ENCODE measurements at regions not wholly inside any gene's neighbourhood (a gene's known extent, or its start where the extent isn't known, plus 50 kb on each side); places are given as distances from the start of the nearest gene placed in this dataset.

DNA sequence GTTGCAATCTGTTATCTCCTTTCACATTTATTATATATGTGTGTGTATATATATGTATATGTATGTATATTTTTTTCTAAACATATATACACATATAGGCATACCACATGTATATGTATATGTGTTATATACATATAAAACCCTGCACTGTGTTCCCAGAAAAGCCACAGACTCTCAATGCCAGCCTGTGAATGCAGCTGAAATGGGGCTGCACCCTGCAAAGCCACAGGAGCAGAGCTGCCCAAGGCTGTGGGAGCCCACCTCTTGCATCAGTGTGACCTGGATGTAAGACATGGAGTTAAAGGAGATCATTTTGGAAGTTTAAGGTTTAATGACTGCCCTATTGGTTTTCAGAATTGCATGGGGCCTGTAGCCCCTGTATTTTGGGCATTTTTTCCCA is 762.3 kb upstream of the ARPP21 start:
- Histone ChIP-seq H3K27ac (no peak overlapping the region), H3K27me3 (no peaks in the 10 kb centered on the region), H3K9me3 (ENCODE audit: low read depth) (no peaks in the 10 kb centered on the region), H3K4me3 (no peak overlapping the region), H3K4me1 (ENCODE audit: low read depth) (peaks cover 10% of the 10 kb centered on the region), H3K36me3 (no peaks in the 10 kb centered on the region)
- DNase-seq (ENCODE audit: low read depth in 1 of 2, low spot score in 1 of 2) = no peak
- no peak for TF ChIP-seq CTCF (IDR thresholded peaks at IDR 0.05; ENCODE audit: low read depth, low read length)

DNA sequence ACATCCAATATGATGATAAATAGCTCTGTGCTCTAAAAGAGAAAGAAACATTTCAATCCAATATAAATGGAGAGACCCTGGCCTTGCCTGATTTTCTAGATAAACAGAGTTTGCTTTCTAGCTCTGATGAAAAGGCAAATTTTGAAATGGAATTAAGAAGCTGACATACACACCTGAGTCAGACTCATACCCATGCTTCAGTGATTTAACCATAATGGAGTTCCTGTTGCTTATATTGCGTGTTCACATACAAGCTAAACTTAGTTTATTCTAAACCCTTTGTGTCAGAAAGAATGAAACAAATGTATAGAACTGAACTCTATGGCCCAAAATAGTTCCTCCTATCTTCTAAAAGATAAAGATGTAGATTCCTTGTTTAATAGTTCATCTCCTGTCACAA is 760.8 kb upstream of the ARPP21 start:
- no peak for DNase-seq (ENCODE audit: low read depth in 1 of 2, low spot score in 1 of 2)
- Histone ChIP-seq H3K4me1 (ENCODE audit: low read depth) (peaks cover 10% of the 10 kb centered on the region), H3K27ac (no peak overlapping the region), H3K9me3 (ENCODE audit: low read depth) (no peaks in the 10 kb centered on the region), H3K36me3 (no peaks in the 10 kb centered on the region), H3K27me3 (no peaks in the 10 kb centered on the region), H3K4me3 (no peak overlapping the region)
- TF ChIP-seq CTCF (IDR thresholded peaks at IDR 0.05; ENCODE audit: low read depth, low read length) = no peak

DNA sequence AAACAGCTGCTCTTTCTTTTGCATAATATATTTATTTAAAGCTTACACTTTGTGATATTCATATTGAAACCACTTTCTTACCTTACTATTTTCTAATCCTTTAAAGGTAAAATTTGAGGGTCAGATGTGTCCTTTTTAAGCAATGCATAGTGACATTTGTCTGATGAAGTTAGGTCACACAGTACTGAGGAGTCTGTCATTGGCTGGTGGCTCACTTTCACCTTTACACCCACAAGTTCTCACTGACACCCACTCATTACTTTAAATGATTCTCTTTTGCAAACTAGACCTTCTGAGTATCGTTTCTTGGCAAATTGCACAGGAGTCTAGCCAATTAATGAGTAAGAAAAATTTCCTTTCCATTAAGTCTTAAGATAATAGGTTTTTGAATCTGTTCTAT is 758.3 kb upstream of the ARPP21 start:
- Histone ChIP-seq H3K9me3 (ENCODE audit: low read depth) (no peaks in the 10 kb centered on the region), H3K4me3 (no peak overlapping the region), H3K4me1 (ENCODE audit: low read depth) (peaks cover 10% of the 10 kb centered on the region), H3K36me3 (no peaks in the 10 kb centered on the region), H3K27me3 (no peaks in the 10 kb centered on the region), H3K27ac (no peak overlapping the region)
- no peak for TF ChIP-seq CTCF (IDR thresholded peaks at IDR 0.05; ENCODE audit: low read depth, low read length)
- DNase-seq (ENCODE audit: low read depth in 1 of 2, low spot score in 1 of 2) = no peak

- H3K9me3 ChIP-seq (ENCODE audit: low read depth) = no peaks in the 10 kb centered on the region
- no peaks in the 10 kb centered on the region for H3K36me3 ChIP-seq
- H3K4me3 ChIP-seq = no peak overlapping the region
- peak; percentile 53 for TF ChIP-seq CTCF (IDR thresholded peaks at IDR 0.05; ENCODE audit: low read depth, low read length)
- no peak overlapping the region for H3K27ac ChIP-seq
- no peaks in the 10 kb centered on the region for H3K27me3 ChIP-seq
- peaks cover 10% of the 10 kb centered on the region for H3K4me1 ChIP-seq (ENCODE audit: low read depth)
- DNase-seq (ENCODE audit: low read depth in 1 of 2, low spot score in 1 of 2) = peak; percentile 38 to 42
These were observed 756.6 kb upstream of the ARPP21 start for GRCh38 chr3:34882764-34883163.

DNA sequence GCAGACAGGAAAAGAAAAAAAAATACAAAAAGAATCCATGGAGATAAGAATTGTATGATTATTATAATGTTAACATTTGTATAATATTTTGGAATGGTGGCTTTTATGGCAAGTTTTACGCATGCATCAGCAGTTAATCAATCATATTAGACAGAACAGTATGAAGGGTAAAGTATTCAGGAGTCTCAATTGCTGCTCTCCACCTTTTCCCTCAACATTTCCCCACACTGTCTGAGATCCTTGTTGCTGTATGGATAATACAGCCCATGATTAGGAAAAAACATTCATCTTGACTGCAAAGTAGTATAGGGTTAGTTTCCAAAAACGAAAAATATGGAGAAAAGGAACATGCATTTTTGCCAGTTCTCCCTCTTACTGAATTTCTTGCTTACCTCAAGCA is 755.3 kb upstream of the ARPP21 start:
- H3K4me1 ChIP-seq (ENCODE audit: low read depth) = peaks cover 10% of the 10 kb centered on the region
- no peaks in the 10 kb centered on the region for H3K36me3 ChIP-seq
- TF ChIP-seq CTCF (IDR thresholded peaks at IDR 0.05; ENCODE audit: low read depth, low read length) = no peak
- no peak overlapping the region for H3K4me3 ChIP-seq
- no peaks in the 10 kb centered on the region for H3K27me3 ChIP-seq
- H3K9me3 ChIP-seq (ENCODE audit: low read depth) = no peaks in the 10 kb centered on the region
- H3K27ac ChIP-seq = no peak overlapping the region
- no peak for DNase-seq (ENCODE audit: low read depth in 1 of 2, low spot score in 1 of 2)

DNA sequence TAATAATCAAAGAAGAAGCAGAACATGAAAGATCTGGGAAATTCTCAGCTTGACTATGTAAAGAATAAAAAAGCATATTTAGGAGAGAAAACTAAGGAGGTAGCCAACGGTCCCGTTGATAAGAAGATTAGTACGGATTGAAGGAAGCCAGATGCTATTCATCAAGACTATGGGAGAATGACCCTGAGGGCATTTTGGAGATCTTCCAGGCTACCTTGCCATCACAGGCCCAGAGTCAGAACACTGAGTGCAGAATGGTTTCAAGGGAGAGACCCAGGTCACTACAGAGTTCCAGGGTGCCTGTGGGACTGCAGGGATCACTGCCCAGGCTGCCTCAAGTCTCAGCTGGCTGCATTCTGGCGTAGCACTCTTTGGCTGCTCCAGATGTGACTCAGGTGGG is 752.9 kb upstream of the ARPP21 start:
- H3K27me3 ChIP-seq = no peaks in the 10 kb centered on the region
- H3K36me3 ChIP-seq = no peaks in the 10 kb centered on the region
- no peaks in the 10 kb centered on the region for H3K4me1 ChIP-seq (ENCODE audit: low read depth)
- TF ChIP-seq CTCF (IDR thresholded peaks at IDR 0.05; ENCODE audit: low read depth, low read length) = no peak
- no peak for DNase-seq (ENCODE audit: low read depth in 1 of 2, low spot score in 1 of 2)
- H3K4me3 ChIP-seq = no peak overlapping the region
- no peak overlapping the region for H3K27ac ChIP-seq
- no peaks in the 10 kb centered on the region for H3K9me3 ChIP-seq (ENCODE audit: low read depth)

Measured in cardiac muscle cell (in vitro differentiated cells and primary cell).